ENCODE measurements at regions not wholly inside any gene's neighbourhood (a gene's known extent, or its start where the extent isn't known, plus 50 kb on each side); places are given as distances from the start of the nearest gene placed in this dataset.
"Not testable (repeated sequence)": the region's sequence is repeated elsewhere in the genome, so short reads cannot be mapped to it uniquely, and the experiment has no call there.

DNA sequence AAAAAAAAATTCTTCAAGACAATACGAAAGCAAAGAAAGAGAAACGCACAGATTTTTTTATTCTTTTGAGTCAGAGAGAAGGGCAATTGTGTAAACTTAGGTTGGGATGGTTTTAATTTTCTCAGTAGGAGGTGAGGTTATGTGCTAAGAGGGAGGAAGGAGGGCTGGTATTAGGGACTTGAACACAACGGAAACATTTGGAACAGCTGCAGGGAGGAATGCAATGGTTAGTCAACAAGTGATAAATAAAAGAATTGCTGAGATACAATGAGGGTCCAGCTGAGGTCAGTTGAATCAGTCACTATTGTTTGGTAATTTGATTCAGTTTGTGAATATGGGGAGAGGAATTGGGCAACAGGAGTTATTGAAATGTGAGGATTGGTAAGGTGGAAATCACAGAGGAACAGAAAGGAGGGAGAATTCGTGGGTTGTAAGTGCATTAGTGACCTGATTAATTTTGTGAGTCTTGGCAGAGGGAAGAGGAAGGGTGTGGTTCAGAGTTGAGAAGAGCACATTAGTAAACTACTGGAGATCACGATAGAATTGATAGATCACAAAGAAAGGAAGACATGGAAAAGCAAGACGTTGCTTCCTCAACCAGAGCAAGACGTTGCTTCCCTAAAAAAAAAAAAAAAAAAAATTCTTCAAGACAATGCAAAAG, 499.5 kb upstream of the SPRY2 start:
- FAIRE-seq = no peak

GRCh38 chr13:80835902-80836301, 495.0 kb upstream of the SPRY2 start:
- FAIRE-seq = no peak

DNA sequence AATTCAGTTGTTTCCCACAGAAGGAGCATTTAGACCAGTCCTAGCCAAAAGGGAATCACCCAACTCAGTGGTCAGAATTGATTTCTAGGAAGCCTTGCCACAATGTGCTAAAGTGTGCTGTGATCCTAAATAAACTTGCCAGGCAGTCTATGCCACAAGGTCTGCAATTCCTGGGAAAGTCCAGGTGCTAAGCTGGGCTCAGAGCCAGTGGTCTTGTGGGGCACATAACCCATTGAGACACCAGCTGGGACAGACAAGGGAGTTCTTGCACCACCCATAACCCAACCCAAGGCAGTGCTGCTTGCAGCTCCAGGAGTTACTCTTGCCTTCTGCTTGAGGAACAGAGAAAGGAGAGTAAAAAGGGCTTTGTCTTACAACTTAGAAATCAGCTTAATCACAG, 489.5 kb upstream of the SPRY2 start:
- FAIRE-seq = no peak

DNA sequence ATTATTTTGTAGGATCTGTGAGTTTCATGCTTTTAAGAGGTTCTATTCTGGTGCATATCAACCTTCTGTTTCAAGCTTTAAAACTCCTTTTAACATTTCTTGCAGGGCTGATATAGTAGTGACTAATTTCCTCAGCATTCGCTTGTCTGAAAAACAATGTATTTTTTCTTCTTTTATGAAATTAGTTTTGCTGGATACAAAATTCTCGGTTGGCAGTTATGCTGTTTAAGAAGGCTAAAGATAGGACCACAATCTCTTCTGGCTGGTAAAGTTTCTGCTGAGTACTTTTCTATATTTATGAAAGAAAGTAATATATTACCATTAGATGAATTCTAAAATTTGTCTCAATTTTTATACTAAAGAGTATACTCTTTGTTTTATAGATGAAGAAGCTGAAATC, 487.8 kb upstream of the SPRY2 start:
- FAIRE-seq = no peak

DNA sequence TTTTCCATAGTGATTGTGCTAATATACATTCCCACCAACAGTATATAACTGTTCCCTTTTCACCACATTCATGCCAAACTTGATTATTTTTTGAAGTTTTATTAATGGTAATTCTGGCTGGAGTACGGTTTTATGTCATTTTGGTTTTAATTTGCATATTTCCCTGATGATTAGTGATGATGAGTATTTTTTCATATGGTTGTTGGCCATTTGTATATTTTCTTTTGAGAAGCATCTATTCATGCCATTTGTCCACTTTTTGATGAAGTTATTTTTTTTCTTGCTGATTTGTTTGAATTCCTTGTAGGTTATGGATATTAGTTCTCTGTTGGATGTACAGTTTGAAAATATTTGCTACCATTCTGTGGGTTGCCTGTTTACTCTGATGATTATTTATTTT, 484.4 kb upstream of the SPRY2 start:
- FAIRE-seq = no peak

DNA sequence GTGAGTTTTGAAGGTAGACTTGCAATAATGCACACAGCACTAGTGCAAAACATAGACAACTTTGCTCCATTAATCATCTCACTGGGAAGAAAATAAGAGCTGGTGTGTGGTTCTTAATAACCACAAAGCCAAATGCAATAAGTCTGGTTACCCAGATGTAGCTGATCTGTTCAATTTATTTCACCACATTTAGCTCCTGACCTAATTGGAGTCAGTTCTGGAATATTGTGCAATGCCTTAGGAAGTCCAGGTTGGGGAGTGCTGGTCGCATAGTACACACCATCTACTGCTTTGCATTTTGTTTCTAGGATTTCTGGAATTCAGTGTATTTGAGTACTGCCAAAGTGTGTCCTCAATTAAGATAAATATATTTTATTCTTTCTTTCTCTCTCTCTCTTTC, 483.3 kb upstream of the SPRY2 start:
- FAIRE-seq = no peak

DNA sequence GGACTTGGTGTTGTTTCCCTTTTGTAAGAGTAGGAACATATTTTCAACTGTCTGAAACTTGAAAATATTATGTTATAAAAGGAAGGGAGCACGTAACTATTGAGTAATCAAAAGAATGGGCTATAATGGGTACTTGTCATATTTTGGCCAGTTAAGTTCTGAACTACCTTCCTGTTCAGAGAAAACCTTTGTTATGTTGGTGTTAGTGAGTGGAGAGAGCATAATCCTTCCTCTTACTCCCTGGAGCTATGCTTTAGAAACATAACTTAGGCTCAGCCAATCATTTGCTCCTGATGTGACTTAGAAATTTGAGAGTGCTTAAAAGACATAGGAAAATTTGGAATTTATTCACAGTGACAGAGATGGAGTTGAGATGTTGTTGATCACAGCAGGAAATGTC, 482.5 kb upstream of the SPRY2 start:
- FAIRE-seq = no peak

DNA sequence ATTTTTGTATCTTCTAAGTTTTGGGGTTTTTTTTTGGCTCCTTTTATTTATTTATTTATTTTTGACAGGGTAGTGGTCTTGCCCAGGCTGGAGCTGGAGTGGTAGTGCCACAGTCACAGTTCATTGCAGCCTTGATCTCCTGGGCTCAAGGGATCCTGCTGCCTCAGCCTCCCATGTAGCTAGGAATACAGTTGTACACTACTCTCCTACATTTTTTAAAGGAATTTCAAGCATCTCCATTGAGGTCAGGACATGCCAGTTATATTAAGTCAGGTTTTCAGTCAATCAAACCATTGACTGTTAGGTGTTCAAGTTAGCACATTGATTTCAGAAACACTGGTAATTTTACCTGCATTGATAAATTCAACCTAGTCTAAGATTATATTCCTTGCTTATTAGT, 480.5 kb upstream of the SPRY2 start:
- FAIRE-seq = no peak

DNA sequence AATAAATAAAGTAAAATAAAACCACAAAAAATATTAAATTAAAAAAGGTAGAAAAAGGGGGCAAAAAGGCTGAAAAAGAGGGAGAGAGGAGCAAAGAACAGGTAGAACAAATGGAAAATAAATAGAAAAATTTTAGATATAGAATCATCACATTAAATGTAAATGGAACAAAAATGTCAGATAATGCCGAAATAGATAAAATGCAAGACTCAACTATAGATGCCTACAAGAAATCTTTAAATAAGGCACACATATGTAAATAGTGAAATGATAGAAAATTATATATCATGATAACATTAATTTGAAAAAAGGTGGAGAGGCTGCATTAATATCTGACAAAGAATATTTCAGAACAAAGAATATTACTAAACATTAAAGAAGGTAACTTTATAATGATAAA, 477.1 kb upstream of the SPRY2 start:
- FAIRE-seq = no peak

- no peak for FAIRE-seq
These were observed 473.6 kb upstream of the SPRY2 start for GRCh38 chr13:80814541-80814940.

- FAIRE-seq = not testable (repeated sequence)
These were observed 469.4 kb upstream of the SPRY2 start for GRCh38 chr13:80810294-80810693.

DNA sequence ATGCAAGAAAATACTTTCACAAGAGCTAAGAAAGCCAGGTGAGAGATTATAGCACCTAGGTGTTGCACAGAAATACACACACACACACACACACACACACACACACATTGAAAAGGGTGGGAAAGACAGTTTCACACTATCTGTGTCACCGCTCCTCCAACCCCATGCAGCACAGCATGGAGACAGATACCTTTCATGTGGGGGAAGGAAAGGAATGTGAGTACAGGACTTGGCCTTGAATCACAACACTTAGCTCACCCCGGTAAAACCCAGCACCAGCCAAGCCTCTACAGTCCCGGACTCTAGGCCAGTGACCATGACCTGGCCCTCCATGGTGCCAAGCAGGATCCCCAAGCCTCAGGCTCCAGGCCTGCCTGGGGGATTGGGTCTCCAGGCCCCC, 462.0 kb upstream of the SPRY2 start:
- FAIRE-seq = no peak

DNA sequence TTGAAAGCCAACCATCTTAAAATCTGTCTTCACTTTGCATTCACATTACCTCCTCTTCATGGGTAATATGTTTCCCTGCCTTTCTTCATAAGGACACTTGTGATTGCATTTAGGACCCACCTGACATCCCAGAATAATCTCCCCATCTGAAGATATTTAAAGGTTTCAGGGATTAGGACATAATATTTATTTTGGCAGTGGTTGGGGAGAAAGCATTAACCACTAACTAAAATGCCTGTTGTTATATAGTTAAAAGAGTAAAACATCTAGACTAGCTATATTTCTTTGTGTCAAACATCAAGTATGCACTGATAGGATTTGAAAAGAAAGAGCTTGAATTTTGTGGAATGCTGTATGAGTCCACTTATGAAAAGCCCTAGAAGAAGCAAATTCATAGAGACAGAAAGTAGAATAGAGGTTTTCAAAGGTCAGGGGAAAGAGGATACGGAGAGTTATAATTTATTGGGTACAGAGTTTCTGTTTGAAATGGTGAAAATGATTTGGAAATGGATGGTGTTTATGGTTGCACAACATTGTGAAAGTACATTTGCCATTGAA, 457.7 kb upstream of the SPRY2 start:
- no peak for FAIRE-seq

- FAIRE-seq = no peak
These were observed 446.7 kb upstream of the SPRY2 start for GRCh38 chr13:80787604-80788003.

DNA sequence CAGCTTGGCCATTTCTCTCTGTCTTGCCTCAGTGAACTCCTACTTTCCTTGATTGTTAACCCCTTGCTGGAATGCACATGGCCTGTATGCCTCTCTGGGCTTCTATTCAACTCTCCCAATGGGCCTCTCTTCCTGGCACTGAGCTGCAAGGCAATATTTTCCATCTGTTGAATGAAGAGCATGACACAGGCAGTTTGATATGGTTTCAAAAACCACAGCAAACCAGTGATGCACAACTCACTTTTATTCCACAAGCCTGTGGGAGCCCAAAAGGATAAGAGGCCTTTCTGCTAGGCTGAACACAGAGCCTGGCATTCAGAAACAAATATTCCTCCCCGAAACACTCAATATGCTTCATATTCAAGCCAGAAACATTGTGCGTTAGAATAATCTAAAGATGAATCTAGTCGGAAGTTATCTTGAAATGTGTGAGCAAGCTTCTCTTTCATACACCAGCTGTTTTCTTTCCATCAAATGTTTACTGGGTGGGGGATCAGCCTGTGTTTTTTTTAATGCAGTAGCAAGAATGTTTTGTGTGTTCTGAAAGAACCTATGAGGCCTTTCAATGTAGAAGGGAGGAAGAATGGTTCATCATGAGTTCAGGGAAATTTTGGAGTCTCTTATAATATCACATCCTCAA, 443.1 kb upstream of the SPRY2 start:
- FAIRE-seq = no peak

DNA sequence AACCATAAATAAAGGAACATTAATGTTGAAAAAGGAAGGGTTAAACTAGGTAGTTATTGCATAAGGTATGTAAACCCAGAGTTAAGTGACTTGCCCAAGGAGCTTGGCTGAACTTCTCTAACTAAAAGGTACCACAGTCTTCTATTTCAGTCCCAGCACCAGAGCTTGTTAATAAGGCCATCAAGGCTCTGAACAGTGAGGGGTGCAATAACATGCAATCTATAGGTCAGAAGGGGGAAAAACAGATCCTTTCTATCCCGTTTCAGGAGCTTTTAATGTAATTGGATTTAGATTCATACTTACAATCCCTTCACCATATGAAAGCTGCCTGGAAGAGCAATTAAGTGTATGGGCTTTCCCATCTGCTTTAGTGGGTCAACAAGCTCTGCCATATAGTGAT, 441.5 kb upstream of the SPRY2 start:
- no peak for FAIRE-seq

- FAIRE-seq = no peak
These were observed 437.4 kb upstream of the SPRY2 start for GRCh38 chr13:80778297-80778696.

DNA sequence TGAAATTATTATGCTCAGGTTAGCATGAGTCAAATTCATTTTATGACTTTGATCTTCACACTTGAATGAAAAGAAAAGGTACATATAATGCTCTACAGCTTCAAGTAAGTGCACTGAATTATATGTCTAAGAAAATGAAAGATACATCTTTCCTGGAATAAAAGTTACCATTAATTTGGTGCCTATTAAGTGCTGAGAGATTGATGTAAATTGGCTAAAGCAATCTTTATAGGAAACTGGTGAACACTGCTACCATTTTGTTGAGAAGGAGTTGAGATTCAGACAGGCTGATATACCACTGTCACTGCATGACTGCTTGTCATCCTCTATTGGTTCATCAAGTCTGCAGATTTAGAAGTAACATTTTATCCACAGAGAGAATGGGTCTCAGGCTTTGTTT, 416.8 kb upstream of the SPRY2 start:
- FAIRE-seq = no peak

DNA sequence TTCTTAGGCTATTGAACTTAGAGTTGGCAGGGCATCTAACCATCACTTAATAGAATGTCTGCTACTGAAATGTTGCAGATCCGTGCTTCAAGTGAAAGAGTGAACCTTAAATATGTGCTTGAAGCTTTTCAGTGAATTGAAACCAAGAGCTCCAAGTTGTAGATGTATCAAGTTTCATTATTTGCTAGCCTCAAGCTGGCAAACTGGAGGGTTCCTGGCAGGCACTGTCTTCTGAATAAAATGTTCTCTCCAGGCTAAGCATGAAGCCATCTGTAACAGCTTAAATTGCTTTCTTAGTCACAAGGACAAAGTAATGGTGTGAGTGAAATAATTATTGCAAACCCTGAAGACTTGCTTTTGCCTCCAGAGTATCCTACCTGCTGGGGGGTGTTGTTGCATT, 415.0 kb upstream of the SPRY2 start:
- no peak for FAIRE-seq

DNA sequence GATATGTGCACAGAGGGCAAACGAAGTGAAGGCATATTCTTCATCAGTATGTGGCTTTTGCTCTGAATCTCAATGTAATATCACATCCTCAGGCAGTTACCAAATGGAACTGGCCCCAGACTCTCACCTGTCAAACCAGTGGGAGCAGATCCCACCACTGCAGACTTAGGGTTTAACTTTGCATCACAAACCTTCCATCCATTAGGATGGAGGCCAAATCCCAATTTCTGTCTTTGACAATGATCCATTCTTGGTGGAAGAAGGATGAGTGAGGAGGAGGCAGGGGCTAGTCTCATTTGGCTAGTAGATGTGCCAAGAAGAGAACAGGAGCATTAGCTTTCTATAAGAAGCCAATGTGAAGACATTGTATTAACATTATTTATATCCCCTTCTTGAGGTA, 413.5 kb upstream of the SPRY2 start:
- no peak for FAIRE-seq

GRCh38 chr13:80753866-80754265, 412.9 kb upstream of the SPRY2 start:
- no peak for FAIRE-seq

DNA sequence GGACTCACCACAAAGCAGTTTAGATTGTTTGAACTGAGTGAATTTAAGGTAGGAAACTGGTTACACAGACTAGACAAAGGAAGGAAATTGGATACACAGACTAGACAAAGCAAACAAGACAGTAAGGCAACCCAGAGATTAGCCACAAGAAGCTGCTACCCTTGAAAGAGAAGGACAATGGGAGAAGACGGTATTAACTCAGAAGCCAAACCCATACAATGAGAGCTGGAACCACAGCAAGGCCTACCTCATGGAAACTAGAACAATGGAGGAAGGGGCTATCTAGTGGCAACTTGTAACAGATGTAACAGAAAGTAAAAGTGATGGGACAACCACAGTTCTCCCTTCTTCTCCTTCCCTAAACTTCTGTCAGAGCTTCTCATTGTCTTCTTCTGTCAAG, 410.9 kb upstream of the SPRY2 start:
- no peak for FAIRE-seq

DNA sequence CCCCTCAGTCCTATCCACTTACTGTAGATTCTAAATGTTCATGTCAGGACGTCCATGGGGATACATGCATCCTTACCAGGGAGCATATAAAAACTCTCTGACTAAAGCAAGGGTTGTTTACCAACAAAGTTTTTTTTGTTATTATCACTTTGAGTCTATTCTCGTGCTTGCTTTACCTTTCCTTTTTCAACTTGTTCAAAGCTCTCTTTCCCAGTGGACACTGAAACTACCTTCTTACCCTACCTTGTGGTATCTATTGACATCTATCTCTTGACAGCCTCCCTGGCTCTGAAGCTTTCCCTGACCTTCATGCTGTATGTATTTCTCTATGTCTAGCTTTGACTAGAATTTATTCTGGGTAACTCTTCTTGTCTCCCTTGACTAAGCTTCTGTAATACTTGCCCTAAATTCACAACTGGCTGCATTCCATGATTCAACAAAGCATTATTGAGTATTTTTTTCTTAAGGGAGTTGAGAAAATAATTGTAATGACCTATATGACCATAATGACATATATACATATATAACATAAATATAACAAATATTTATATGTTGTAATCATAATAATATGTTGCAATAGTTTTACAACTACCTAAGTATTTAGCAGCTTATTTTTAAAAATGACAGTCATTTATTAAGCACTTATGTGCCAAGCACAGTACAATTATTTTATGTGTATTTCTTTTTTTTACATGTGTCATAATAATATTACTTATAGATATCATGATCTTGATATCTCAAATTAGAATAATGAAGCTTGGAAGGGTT, 403.4 kb upstream of the SPRY2 start:
- peak; percentile 46 for FAIRE-seq

- no peak for FAIRE-seq
These were observed 401.1 kb upstream of the SPRY2 start for GRCh38 chr13:80742033-80742432.

Data from A204.1 (cell line).